ENCODE measurements at regions not wholly inside any gene's neighbourhood (a gene's known extent, or its start where the extent isn't known, plus 50 kb on each side); places are given as distances from the start of the nearest gene placed in this dataset.
A peak's percentile ranks its signal among the peaks of the same experiment; 100 is the strongest.
"Not testable (repeated sequence)": the region's sequence is repeated elsewhere in the genome, so short reads cannot be mapped to it uniquely, and the experiment has no call there.

GRCh38 chr19:13633109-13633508, 126.8 kb upstream of the CACNA1A start:
- peaks cover 0 to 9% (median 0%) of the 10 kb centered on the region in 8 donors for H3K9me3 ChIP-seq
- no peak for DNase-seq
- H3K27ac ChIP-seq: no peak overlapping the region
- no peaks in the 10 kb centered on the region for H3K4me1 ChIP-seq
- H3K36me3 ChIP-seq: no peaks in the 10 kb centered on the region
- 28 to 40% (median 36%) methylated on average over 6 of the region's 6 CpGs for WGBS, 5 donors
- peaks cover 0 to 48% (median 0%) of the 10 kb centered on the region in 7 donors for H3K27me3 ChIP-seq (replicated peaks in 1 of 7)
- H3K4me3 ChIP-seq: no peak overlapping the region
- TF ChIP-seq CTCF (IDR thresholded peaks at IDR 0.05 in 8 of 11, conservative IDR thresholded peaks at IDR 0.05 in 3 of 11) (no peak), POLR2AphosphoS5 (IDR thresholded peaks at IDR 0.05) (no peak), POLR2A (IDR thresholded peaks at IDR 0.05) (no peak)
- intact Hi-C loops (cut with DNase I; ENCODE audit: low total_unique reads): no loop called here

GRCh38 chr19:13632164-13632563, 125.9 kb upstream of the CACNA1A start:
- H3K4me3 ChIP-seq; H3K36me3 ChIP-seq; H3K9me3 ChIP-seq; intact Hi-C loops (cut with DNase I; ENCODE audit: low total_unique reads); H3K4me1 ChIP-seq; DNase-seq; H3K27ac ChIP-seq: not testable (repeated sequence)
- peaks cover 0 to 47% (median 5%) of the 10 kb centered on the region in 7 donors for H3K27me3 ChIP-seq (replicated peaks in 1 of 7)
- 85 to 90% (median 87%) methylated on average over 7 of the region's 7 CpGs for WGBS, 5 donors

- intact Hi-C loops (cut with DNase I; ENCODE audit: low total_unique reads): no loop called here
- peaks cover 0 to 53% (median 15%) of the 10 kb centered on the region in 7 donors for H3K27me3 ChIP-seq (replicated peaks in 1 of 7)
- 70 to 87% (median 78%) methylated on average over 6 of the region's 6 CpGs for WGBS, 5 donors
- peaks cover 0 to 4% (median 0%) of the 10 kb centered on the region in 8 donors for H3K9me3 ChIP-seq
- H3K4me3 ChIP-seq: no peak overlapping the region
- TF ChIP-seq POLR2AphosphoS5 (IDR thresholded peaks at IDR 0.05) (no peak), POLR2A (IDR thresholded peaks at IDR 0.05) (no peak), CTCF (IDR thresholded peaks at IDR 0.05 in 8 of 11, conservative IDR thresholded peaks at IDR 0.05 in 3 of 11) (no peak)
- H3K4me1 ChIP-seq: no peaks in the 10 kb centered on the region
- DNase-seq: peak; percentile 12
- H3K27ac ChIP-seq: no peak overlapping the region
- no peaks in the 10 kb centered on the region for H3K36me3 ChIP-seq
These were observed 123.5 kb upstream of the CACNA1A start for GRCh38 chr19:13629687-13630357.

GRCh38 chr19:13627531-13627930, 121.3 kb upstream of the CACNA1A start:
- H3K4me1 ChIP-seq: no peaks in the 10 kb centered on the region
- no peak for TF ChIP-seq POLR2AphosphoS5 (IDR thresholded peaks at IDR 0.05)
- TF ChIP-seq CTCF (IDR thresholded peaks at IDR 0.05 in 8 of 11, conservative IDR thresholded peaks at IDR 0.05 in 3 of 11): no peak
- no peak for TF ChIP-seq POLR2A (IDR thresholded peaks at IDR 0.05)
- WGBS, 5 donors: 72 to 78% (median 75%) methylated on average over 5 of the region's 5 CpGs
- intact Hi-C loops (cut with DNase I; ENCODE audit: low total_unique reads): no loop called here
- H3K27me3 ChIP-seq (replicated peaks in 1 of 7): peaks cover 0 to 76% (median 22%) of the 10 kb centered on the region in 7 donors
- H3K36me3 ChIP-seq: no peaks in the 10 kb centered on the region
- no peak overlapping the region for H3K4me3 ChIP-seq
- H3K9me3 ChIP-seq: peaks cover 0 to 4% (median 0%) of the 10 kb centered on the region in 8 donors
- H3K27ac ChIP-seq: no peak overlapping the region
- DNase-seq: peak; percentile 35
